PC-9 (cell line): ENCODE measurements at regions not wholly inside any gene's neighbourhood (a gene's known extent, or its start where the extent isn't known, plus 50 kb on each side); places are given as distances from the start of the nearest gene placed in this dataset.
"Not testable (repeated sequence)": the region's sequence is repeated elsewhere in the genome, so short reads cannot be mapped to it uniquely, and the experiment has no call there.

Experiments
- BruUV-seq: library from RNA; stranded (reverse); fragments of 400-500 nt; replicated peaks from 2 replicates; lab custom pipeline; 2021; lab: Mats Ljungman, UMichigan
- CTCF ChIA-PET: fragments of 300-600 bp; sonication (Branson Sonifier 250); formaldehyde crosslinking; loops from one replicate; lab custom pipeline; 2022; ENCODE audit warnings: antibody characterized with exemption; lab: Charles Lee
- POLR2A ChIA-PET: fragments of 300-600 bp; sonication (Branson Sonifier 250); formaldehyde crosslinking; loops from one replicate; lab custom pipeline; 2022; ENCODE audit warnings: antibody characterized with exemption; ENCODE audit not compliant: unreplicated experiment; lab: Charles Lee
- DNase-seq, 2 experiments: peaks; one replicate each; pipeline versions ENCODE4 v3.0.0 to v3.0.0-alpha.2; 2015 to 2022; ENCODE audit warnings: mixed read lengths in 1 of 2
- H2AFZ ChIP-seq: fragments of 200-600 bp; sonication (generic); 2 replicates; pipeline ENCODE4 v1.8.1; 2017; ENCODE audit warnings: antibody characterized with exemption
- H3F3A ChIP-seq: fragments of 200-600 bp; sonication (generic); 2 replicates; pipeline ENCODE4 v1.8.1; 2017; ENCODE audit warnings: antibody characterized with exemption, mild to moderate bottlenecking, low read depth; ENCODE audit not compliant: insufficient read depth
- H3K27ac ChIP-seq: fragments of 200-600 bp; sonication (generic); 2 replicates; pipeline ENCODE4 v1.6.1; 2016; ENCODE audit warnings: mixed run types
- H3K27me3 ChIP-seq: fragments of 200-600 bp; sonication (generic); 2 replicates; pipeline ENCODE4 v1.6.1; 2016; ENCODE audit warnings: low read depth, mixed run types; ENCODE audit not compliant: insufficient read depth
- H3K36me3 ChIP-seq: fragments of 200-600 bp; sonication (generic); 2 replicates; pipeline ENCODE4 v1.6.1; 2016; ENCODE audit warnings: low read depth, mixed run types
- H3K4me1 ChIP-seq: fragments of 200-600 bp; sonication (generic); replicated peaks from 2 replicates; pipeline ENCODE4 v1.6.1; 2016; ENCODE audit warnings: mixed run types; ENCODE audit not compliant: insufficient read depth
- H3K4me2 ChIP-seq: fragments of 200-600 bp; sonication (generic); 2 replicates; pipeline ENCODE4 v1.6.1; 2017; ENCODE audit warnings: mixed run types
- H3K4me3 ChIP-seq: fragments of 200-600 bp; sonication (generic); 2 replicates; pipeline ENCODE4 v1.6.1; 2016; ENCODE audit warnings: mixed run types
- H3K79me2 ChIP-seq: fragments of 200-600 bp; sonication (generic); 2 replicates; pipeline ENCODE4 v1.6.1; 2017; ENCODE audit warnings: low read depth, mixed run types
- H3K9me2 ChIP-seq: fragments of 200-600 bp; sonication (generic); 2 replicates; pipeline ENCODE4 v1.8.1; 2017; ENCODE audit warnings: mild to moderate bottlenecking; ENCODE audit not compliant: insufficient read depth
- H3K9me3 ChIP-seq: fragments of 200-600 bp; sonication (generic); 2 replicates; pipeline ENCODE4 v1.8.1; 2016; ENCODE audit warnings: low read depth; ENCODE audit not compliant: insufficient read depth
- H4K20me1 ChIP-seq: fragments of 200-600 bp; sonication (generic); 2 replicates; pipeline ENCODE4 v1.8.1; 2017; ENCODE audit not compliant: insufficient read depth
- EZH2 ChIP-seq: fragments of 200-600 bp; sonication (generic); IDR thresholded peaks from 2 replicates; pipeline ENCODE4 v1.8.0; 2017; ENCODE audit warnings: antibody characterized with exemption, low read depth
- intact Hi-C: fragments of 100-400 bp; cut with micrococcal nuclease; formaldehyde crosslinking; loops from one replicate; pipeline ENCODE4 v1.10.0; 2022; ENCODE audit not compliant: unreplicated experiment
- TF ChIP-seq, protein P1 (sequence below): fragments of 200-600 bp; sonication (generic); conservative IDR thresholded peaks from 2 replicates; pipeline ENCODE4 v1.6.1; 2017; ENCODE audit warnings: mixed run types, antibody characterized with exemption, mild to moderate bottlenecking, moderate library complexity

DNA sequence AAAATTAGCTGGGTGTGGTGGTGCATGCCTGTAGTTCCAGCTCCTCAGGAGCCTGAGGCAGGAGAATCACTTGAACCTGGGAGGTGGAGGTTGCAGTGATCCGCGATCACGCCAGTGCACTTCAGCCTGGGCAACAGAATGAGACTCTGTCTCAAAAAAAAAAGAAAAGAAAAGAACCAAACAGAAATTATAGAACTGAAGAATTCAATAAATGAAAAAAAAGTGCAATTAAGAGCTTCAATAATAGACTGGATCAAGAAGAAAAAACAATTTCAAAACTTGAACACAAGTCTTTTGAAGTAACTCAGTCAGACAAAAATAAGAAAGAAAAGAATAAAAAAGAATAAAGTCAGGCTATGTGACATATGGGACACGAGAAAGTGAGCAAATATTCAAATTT, 175.8 kb upstream of the ZSWIM2 start:
- CTCF ChIA-PET, result no interaction called here
- no peaks in the 10 kb centered on the region for H3K79me2 ChIP-seq
- no peaks in the 10 kb centered on the region for H3K4me1 ChIP-seq
- H3K4me2 ChIP-seq, result no peak overlapping the region
- no peak overlapping the region for H2AFZ ChIP-seq
- no peaks in the 10 kb centered on the region for H3K36me3 ChIP-seq
- H3F3A ChIP-seq, result no peaks in the 10 kb centered on the region
- no peak overlapping the region for H3K4me3 ChIP-seq
- intact Hi-C loops, result no loop called here
- H3K9me2 ChIP-seq, result no peaks in the 10 kb centered on the region
- POLR2A ChIA-PET, result no interaction called here
- no peak overlapping the region for H3K27ac ChIP-seq
- no peak for DNase-seq
- H4K20me1 ChIP-seq, result no peaks in the 10 kb centered on the region
- no peaks in the 10 kb centered on the region for H3K27me3 ChIP-seq
- TF ChIP-seq, protein P1, sequence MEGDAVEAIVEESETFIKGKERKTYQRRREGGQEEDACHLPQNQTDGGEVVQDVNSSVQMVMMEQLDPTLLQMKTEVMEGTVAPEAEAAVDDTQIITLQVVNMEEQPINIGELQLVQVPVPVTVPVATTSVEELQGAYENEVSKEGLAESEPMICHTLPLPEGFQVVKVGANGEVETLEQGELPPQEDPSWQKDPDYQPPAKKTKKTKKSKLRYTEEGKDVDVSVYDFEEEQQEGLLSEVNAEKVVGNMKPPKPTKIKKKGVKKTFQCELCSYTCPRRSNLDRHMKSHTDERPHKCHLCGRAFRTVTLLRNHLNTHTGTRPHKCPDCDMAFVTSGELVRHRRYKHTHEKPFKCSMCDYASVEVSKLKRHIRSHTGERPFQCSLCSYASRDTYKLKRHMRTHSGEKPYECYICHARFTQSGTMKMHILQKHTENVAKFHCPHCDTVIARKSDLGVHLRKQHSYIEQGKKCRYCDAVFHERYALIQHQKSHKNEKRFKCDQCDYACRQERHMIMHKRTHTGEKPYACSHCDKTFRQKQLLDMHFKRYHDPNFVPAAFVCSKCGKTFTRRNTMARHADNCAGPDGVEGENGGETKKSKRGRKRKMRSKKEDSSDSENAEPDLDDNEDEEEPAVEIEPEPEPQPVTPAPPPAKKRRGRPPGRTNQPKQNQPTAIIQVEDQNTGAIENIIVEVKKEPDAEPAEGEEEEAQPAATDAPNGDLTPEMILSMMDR, result no peak
- no peak for TF ChIP-seq EZH2
- BruUV-seq, result no TSS peak
- no peaks in the 10 kb centered on the region for H3K9me3 ChIP-seq

DNA sequence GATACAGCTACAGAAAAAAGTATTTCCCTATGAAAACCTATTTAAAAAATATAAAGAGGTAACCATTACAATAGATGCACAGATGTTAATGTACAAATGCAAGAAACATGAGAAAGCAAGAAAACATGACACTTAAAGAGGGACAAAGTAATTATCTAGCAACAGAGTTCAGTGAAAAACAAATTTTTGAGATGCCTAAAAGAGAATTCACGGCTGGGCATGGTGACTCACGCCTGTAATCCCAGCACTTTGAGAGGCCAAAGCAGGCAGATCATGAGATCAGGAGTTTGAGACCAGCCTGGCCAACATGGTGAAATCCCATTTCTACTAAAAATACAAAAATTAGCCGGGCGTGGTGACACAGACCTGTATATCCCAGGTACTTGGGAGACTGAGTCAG, 175.0 kb upstream of the ZSWIM2 start:
- DNase-seq, H4K20me1 ChIP-seq, H3K4me2 ChIP-seq, H3K79me2 ChIP-seq, intact Hi-C loops, POLR2A ChIA-PET, H3K36me3 ChIP-seq, BruUV-seq, H3K4me3 ChIP-seq, H3K9me2 ChIP-seq, H3K9me3 ChIP-seq, CTCF ChIA-PET, H3K27ac ChIP-seq, H3F3A ChIP-seq, H3K27me3 ChIP-seq, H2AFZ ChIP-seq, H3K4me1 ChIP-seq: not testable (repeated sequence)

DNA sequence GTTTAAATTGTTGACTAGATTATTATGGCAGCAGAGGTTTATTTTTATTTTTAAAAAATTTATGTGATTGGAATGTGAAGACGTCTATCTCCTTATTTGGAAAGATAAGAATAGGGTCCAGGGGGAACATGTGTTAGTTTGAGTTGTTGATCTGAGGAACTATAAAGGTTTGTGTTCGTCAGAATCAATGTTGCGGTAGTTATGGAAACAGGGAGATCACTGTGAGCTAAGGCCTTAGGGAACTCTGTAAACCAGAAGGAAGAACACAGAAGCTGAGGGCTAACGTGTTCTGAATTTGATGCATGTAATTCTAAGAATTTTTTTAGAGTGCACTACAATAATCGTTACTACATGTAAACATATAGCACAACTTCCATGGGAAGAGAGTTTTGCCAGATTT, 168.5 kb upstream of the ZSWIM2 start:
- H3K4me1 ChIP-seq, result no peaks in the 10 kb centered on the region
- no peak overlapping the region for H3K4me3 ChIP-seq
- H3K79me2 ChIP-seq, result no peaks in the 10 kb centered on the region
- intact Hi-C loops, result no loop called here
- H3K27ac ChIP-seq, result no peak overlapping the region
- BruUV-seq, result no TSS peak
- H3K9me3 ChIP-seq, result no peaks in the 10 kb centered on the region; the same call in 1 of the 2 replicates
- no peak overlapping the region for H3K4me2 ChIP-seq
- DNase-seq, result no peak
- no peak overlapping the region for H2AFZ ChIP-seq
- H4K20me1 ChIP-seq, result no peaks in the 10 kb centered on the region
- no peak for TF ChIP-seq EZH2
- TF ChIP-seq, protein P1, result no peak
- no peaks in the 10 kb centered on the region for H3K27me3 ChIP-seq
- ChIA-PET POLR2A (no interaction called here), CTCF (no interaction called here)
- no peaks in the 10 kb centered on the region for H3F3A ChIP-seq
- H3K9me2 ChIP-seq, result no peaks in the 10 kb centered on the region
- H3K36me3 ChIP-seq, result no peaks in the 10 kb centered on the region

DNA sequence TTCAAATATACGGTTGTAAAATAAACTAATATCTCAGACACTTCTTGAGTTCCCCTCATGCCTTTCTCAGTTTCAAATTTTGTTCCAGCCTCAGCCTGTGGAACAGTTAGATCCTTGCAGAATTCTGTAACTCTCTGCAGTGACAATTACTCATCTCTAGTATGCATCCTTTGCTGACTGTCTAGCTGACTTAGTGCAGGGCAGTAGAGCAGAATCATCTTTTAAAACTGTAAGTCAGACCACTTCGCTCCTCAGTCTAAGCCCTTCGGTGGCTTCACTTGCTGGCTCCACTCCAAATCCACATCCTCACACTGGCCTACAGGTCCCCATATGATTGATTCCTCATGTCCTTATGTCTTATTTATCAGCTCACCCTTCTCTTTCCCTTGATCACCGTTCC, 164.1 kb upstream of the ZSWIM2 start:
- TF ChIP-seq, protein P1, result no peak
- no peak for TF ChIP-seq EZH2
- Histone ChIP-seq H3K4me3 (no peak overlapping the region), H3K36me3 (no peaks in the 10 kb centered on the region), H3K4me2 (no peak overlapping the region), H4K20me1 (no peaks in the 10 kb centered on the region), H3K9me3 (no peaks in the 10 kb centered on the region; the same call in 1 of the 2 replicates), H3K27me3 (no peaks in the 10 kb centered on the region), H3K27ac (no peak overlapping the region), H3K4me1 (no peaks in the 10 kb centered on the region), H3K79me2 (no peaks in the 10 kb centered on the region), H3F3A (no peaks in the 10 kb centered on the region), H3K9me2 (no peaks in the 10 kb centered on the region), H2AFZ (no peak overlapping the region)
- ChIA-PET CTCF (no interaction called here), POLR2A (no interaction called here)
- no TSS peak for BruUV-seq
- DNase-seq, result no peak
- intact Hi-C loops, result no loop called here
